ENCODE measurements at regions not wholly inside any gene's neighbourhood (a gene's known extent, or its start where the extent isn't known, plus 50 kb on each side); places are given as distances from the start of the nearest gene placed in this dataset.

- TF ChIP-seq POLR2AphosphoS5 (IDR thresholded peaks at IDR 0.05; ENCODE audit: low read depth, low read length) (no peak), POLR2A (IDR thresholded peaks at IDR 0.05; ENCODE audit: low read depth, low read length) (no peak)
These were observed 503.5 kb downstream of the MID1IP1 start for GRCh38 chrX:39304746-39305145.

All from GM12892 (cell line).